ENCODE measurements at regions not wholly inside any gene's neighbourhood (a gene's known extent, or its start where the extent isn't known, plus 50 kb on each side); places are given as distances from the start of the nearest gene placed in this dataset.

DNA sequence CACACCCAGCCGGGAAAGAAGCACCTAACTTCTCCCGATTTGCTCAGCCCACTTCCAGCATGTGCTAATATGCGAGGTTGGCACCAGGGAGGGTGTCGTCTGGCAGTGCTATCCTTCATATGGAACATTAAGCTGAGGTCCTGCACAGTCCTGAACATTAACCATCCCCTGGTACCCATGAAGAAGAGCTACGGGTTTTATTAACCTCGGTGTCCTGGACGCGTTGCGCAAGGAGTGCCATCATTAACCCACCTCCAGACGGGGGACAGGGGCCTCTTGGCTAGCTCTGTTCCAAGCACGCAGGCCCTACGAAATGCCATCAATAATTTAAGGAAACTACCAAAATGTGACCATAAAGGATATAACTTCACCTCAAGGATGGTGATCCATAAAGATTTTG, 193.5 kb downstream of the MAF start:
- no peak for DNase-seq (ENCODE audit: low spot score)
- in situ Hi-C loops (cut with MboI; ENCODE audit: low sequenced_read_pairs, unreplicated experiment) = no loop called here
- TF ChIP-seq, protein P1, sequence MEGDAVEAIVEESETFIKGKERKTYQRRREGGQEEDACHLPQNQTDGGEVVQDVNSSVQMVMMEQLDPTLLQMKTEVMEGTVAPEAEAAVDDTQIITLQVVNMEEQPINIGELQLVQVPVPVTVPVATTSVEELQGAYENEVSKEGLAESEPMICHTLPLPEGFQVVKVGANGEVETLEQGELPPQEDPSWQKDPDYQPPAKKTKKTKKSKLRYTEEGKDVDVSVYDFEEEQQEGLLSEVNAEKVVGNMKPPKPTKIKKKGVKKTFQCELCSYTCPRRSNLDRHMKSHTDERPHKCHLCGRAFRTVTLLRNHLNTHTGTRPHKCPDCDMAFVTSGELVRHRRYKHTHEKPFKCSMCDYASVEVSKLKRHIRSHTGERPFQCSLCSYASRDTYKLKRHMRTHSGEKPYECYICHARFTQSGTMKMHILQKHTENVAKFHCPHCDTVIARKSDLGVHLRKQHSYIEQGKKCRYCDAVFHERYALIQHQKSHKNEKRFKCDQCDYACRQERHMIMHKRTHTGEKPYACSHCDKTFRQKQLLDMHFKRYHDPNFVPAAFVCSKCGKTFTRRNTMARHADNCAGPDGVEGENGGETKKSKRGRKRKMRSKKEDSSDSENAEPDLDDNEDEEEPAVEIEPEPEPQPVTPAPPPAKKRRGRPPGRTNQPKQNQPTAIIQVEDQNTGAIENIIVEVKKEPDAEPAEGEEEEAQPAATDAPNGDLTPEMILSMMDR (IDR thresholded peaks at IDR 0.05; ENCODE audit: borderline replicate concordance, control extremely low read depth, extremely low read depth, insufficient read depth, missing control alignments) = no peak

- in situ Hi-C loops (cut with MboI; ENCODE audit: low sequenced_read_pairs, unreplicated experiment) = no loop called here
Observed at GRCh38 chr16:79404571-79404970, 196.0 kb downstream of the MAF start.

DNA sequence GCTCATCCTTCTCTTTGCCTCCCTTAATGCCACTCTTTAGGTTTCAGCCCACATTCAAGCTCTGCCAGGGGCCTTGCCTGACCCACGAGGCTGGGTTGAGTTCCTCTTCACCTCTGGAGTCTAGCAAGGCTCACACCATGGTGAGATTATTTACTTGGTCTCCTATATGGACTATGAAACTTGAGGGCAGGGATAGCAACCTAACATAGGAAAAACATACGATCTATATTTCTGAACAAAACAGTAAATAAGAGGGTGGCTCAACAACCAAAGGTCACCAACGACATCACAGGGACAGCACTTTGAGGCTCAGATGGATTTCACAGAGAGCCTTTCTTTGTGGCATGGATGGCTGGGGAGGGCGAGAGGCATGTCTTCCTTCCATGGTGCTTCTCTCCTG, 197.0 kb downstream of the MAF start:
- TF ChIP-seq, protein P1 (IDR thresholded peaks at IDR 0.05; ENCODE audit: borderline replicate concordance, control extremely low read depth, extremely low read depth, insufficient read depth, missing control alignments) = no peak
- DNase-seq (ENCODE audit: low spot score) = no peak
- in situ Hi-C loops (cut with MboI; ENCODE audit: low sequenced_read_pairs, unreplicated experiment) = no loop called here

More at GRCh38 chr16:79404571-79404970, 196.0 kb downstream of the MAF start:
- DNase-seq (ENCODE audit: low spot score) = no peak
- TF ChIP-seq, protein P1 (IDR thresholded peaks at IDR 0.05; ENCODE audit: borderline replicate concordance, control extremely low read depth, extremely low read depth, insufficient read depth, missing control alignments) = no peak

- in situ Hi-C loops (cut with MboI; ENCODE audit: low sequenced_read_pairs, unreplicated experiment) = no loop called here
- TF ChIP-seq, protein P1 (IDR thresholded peaks at IDR 0.05; ENCODE audit: borderline replicate concordance, control extremely low read depth, extremely low read depth, insufficient read depth, missing control alignments) = no peak
- no peak for DNase-seq (ENCODE audit: low spot score)
Observed at GRCh38 chr16:79402920-79403319, 197.6 kb downstream of the MAF start.

- no peak for DNase-seq (ENCODE audit: low spot score)
- in situ Hi-C loops (cut with MboI; ENCODE audit: low sequenced_read_pairs, unreplicated experiment) = no loop called here
- TF ChIP-seq, protein P1 (IDR thresholded peaks at IDR 0.05; ENCODE audit: borderline replicate concordance, control extremely low read depth, extremely low read depth, insufficient read depth, missing control alignments) = no peak
Observed at GRCh38 chr16:79402356-79402755, 198.2 kb downstream of the MAF start.

DNA sequence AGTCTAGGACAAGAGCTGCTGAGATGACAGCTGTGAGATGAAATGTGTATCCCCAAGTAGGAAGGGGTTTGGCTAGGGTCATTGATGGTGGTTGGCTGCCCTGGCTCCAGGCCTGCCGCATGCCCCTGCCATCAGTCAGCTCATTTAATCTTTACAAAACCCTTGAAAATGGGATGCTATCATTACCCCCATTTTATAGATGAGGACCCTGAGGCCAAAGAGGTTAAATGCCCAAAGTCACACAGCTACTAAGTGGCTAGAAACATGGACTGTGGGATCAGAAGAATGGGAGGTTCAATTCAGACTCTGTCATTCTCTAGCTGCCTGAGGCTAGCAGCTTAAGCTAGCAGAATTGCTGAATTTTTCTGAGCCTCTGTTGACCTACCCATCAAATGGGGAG, 198.8 kb downstream of the MAF start:
- TF ChIP-seq, protein P1 (IDR thresholded peaks at IDR 0.05; ENCODE audit: borderline replicate concordance, control extremely low read depth, extremely low read depth, insufficient read depth, missing control alignments) = no peak
- DNase-seq (ENCODE audit: low spot score) = no peak
- in situ Hi-C loops (cut with MboI; ENCODE audit: low sequenced_read_pairs, unreplicated experiment) = no loop called here

DNA sequence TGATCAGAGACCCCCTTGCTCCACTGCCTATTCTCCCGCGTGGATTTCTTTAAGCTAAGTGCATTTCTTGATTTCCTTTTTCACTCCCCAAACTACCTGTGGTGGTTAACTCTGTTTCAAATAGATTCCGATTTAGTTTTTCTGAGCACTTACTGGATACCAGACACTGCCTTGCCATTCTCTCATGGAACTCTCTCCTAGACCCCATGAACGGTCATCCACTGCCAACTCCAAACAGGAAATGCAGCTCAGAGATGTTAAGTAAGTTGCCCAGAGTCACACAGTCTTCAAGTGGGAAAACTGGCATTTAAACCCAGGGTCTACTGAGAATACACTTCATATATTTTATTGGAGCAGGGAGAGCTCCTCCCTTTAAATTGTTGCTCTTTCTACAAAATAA, 199.4 kb downstream of the MAF start:
- TF ChIP-seq, protein P1 (IDR thresholded peaks at IDR 0.05; ENCODE audit: borderline replicate concordance, control extremely low read depth, extremely low read depth, insufficient read depth, missing control alignments) = no peak
- in situ Hi-C loops (cut with MboI; ENCODE audit: low sequenced_read_pairs, unreplicated experiment) = no loop called here
- no peak for DNase-seq (ENCODE audit: low spot score)

Measured in GM13976 (cell line).